DND-41 (cell line): ENCODE measurements at regions not wholly inside any gene's neighbourhood (a gene's known extent, or its start where the extent isn't known, plus 50 kb on each side); places are given as distances from the start of the nearest gene placed in this dataset.
"Not testable (repeated sequence)": the region's sequence is repeated elsewhere in the genome, so short reads cannot be mapped to it uniquely, and the experiment has no call there.

Experiments
- EZH2 ChIP-seq: IDR thresholded peaks from 3 replicates; pipeline ENCODE4 v1.6.1; 2012; ENCODE audit warnings: borderline replicate concordance, low read depth, mild to moderate bottlenecking, moderate library complexity, low read length, inconsistent platforms; ENCODE audit not compliant: severe bottlenecking
- TF ChIP-seq, protein P1 (sequence below): IDR thresholded peaks from 2 replicates; pipeline ENCODE4 v1.5.1; 2012; ENCODE audit warnings: borderline replicate concordance, low read length, moderate library complexity, mild to moderate bottlenecking; ENCODE audit not compliant: poor library complexity, severe bottlenecking; ENCODE audit errors: extremely low read depth

DNA sequence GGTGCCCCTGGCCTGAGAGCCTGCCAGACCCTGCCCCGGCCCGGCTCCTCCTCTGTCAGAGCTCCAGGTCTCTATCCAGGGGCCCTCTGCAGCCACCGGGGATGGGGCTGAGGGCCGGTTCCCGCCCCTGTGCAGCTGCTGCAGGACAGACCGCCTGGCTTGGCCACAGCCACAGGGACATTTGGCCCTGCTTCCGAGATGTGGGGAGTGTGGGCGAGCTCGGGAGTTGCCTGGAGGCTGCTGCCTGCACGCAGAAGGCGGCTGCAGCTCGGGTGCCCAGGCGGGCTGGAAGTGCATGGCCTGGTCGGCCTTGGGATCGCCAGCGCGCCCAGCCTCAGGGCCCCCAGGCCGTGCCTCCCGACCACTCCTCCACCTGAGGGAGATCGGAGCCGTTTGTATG, 284.8 kb downstream of the CWH43 start:
- TF ChIP-seq, protein P1, sequence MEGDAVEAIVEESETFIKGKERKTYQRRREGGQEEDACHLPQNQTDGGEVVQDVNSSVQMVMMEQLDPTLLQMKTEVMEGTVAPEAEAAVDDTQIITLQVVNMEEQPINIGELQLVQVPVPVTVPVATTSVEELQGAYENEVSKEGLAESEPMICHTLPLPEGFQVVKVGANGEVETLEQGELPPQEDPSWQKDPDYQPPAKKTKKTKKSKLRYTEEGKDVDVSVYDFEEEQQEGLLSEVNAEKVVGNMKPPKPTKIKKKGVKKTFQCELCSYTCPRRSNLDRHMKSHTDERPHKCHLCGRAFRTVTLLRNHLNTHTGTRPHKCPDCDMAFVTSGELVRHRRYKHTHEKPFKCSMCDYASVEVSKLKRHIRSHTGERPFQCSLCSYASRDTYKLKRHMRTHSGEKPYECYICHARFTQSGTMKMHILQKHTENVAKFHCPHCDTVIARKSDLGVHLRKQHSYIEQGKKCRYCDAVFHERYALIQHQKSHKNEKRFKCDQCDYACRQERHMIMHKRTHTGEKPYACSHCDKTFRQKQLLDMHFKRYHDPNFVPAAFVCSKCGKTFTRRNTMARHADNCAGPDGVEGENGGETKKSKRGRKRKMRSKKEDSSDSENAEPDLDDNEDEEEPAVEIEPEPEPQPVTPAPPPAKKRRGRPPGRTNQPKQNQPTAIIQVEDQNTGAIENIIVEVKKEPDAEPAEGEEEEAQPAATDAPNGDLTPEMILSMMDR: not testable (repeated sequence)
- not testable (repeated sequence) for TF ChIP-seq EZH2
